ENCODE measurements at regions not wholly inside any gene's neighbourhood (a gene's known extent, or its start where the extent isn't known, plus 50 kb on each side); places are given as distances from the start of the nearest gene placed in this dataset.

DNA sequence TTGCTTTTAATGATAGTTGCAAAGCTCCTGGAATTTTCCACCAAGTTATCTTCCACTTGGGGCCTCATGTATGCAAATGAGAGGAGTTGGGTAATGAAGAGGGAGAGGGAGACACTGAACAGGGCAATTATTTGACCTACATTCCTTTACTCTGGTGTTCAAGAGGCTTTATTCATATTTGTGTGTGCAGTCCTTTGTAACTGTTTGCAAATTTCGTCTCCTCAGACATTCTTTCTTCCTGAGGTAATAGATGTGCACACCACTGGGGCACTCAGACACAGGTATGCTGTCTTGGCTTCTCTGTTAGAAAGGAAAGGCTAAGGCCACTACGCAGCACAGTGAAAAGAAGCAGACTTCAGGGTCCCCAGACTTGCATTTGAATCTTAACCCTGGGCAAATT, 189.7 kb upstream of the IL12A start:
- Histone ChIP-seq H3K9ac (ENCODE audit: low read depth in 2 of 2, low read length in 2 of 2) (no peak overlapping the region), H3K4me1 (no peaks in the 10 kb centered on the region)
- DNase-seq: no peak

GRCh38 chr3:159800434-159801155, 188.0 kb upstream of the IL12A start:
- Histone ChIP-seq H3K27ac (no peak overlapping the region), H3K4me1 (no peaks in the 10 kb centered on the region), H3K36me3 (no peaks in the 10 kb centered on the region), H3K4me3 (no peak overlapping the region), H3K9me3 (no peaks in the 10 kb centered on the region), H3K9ac (ENCODE audit: low read depth in 2 of 2, low read length in 2 of 2) (no peak overlapping the region), H3K27me3 (no peaks in the 10 kb centered on the region)
- no peak for DNase-seq
- intact Hi-C loops (cut with DNase I): loop anchor here (5.0 kb wide), 2 partner anchors 38 to 183 kb away; no protein-coding TSS in a partner anchor
- TF ChIP-seq, protein P1, sequence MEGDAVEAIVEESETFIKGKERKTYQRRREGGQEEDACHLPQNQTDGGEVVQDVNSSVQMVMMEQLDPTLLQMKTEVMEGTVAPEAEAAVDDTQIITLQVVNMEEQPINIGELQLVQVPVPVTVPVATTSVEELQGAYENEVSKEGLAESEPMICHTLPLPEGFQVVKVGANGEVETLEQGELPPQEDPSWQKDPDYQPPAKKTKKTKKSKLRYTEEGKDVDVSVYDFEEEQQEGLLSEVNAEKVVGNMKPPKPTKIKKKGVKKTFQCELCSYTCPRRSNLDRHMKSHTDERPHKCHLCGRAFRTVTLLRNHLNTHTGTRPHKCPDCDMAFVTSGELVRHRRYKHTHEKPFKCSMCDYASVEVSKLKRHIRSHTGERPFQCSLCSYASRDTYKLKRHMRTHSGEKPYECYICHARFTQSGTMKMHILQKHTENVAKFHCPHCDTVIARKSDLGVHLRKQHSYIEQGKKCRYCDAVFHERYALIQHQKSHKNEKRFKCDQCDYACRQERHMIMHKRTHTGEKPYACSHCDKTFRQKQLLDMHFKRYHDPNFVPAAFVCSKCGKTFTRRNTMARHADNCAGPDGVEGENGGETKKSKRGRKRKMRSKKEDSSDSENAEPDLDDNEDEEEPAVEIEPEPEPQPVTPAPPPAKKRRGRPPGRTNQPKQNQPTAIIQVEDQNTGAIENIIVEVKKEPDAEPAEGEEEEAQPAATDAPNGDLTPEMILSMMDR (IDR thresholded peaks at IDR 0.05): no peak

More for the DNA sequence above, 189.7 kb upstream of the IL12A start:
- TF ChIP-seq, protein P1 (IDR thresholded peaks at IDR 0.05): no peak
- intact Hi-C loops (cut with DNase I): no loop called here
- H3K27ac ChIP-seq: no peak overlapping the region
- H3K27me3 ChIP-seq: no peaks in the 10 kb centered on the region
- no peaks in the 10 kb centered on the region for H3K36me3 ChIP-seq
- H3K4me3 ChIP-seq: no peak overlapping the region
- H3K9me3 ChIP-seq: no peaks in the 10 kb centered on the region

- intact Hi-C loops (cut with DNase I): loop anchor here (5.0 kb wide), 2 partner anchors 41 to 186 kb away; no protein-coding TSS in a partner anchor
- Histone ChIP-seq H3K27ac (no peak overlapping the region), H3K4me3 (no peak overlapping the region), H3K27me3 (no peaks in the 10 kb centered on the region), H3K36me3 (no peaks in the 10 kb centered on the region), H3K9ac (ENCODE audit: low read depth in 2 of 2, low read length in 2 of 2) (no peak overlapping the region), H3K4me1 (no peaks in the 10 kb centered on the region), H3K9me3 (no peaks in the 10 kb centered on the region)
- no peak for DNase-seq
- TF ChIP-seq, protein P1 (IDR thresholded peaks at IDR 0.05): no peak
These were observed 185.8 kb upstream of the IL12A start for GRCh38 chr3:159802864-159803263.

GRCh38 chr3:159803459-159803858, 185.2 kb upstream of the IL12A start:
- intact Hi-C loops (cut with DNase I): loop anchor here (5.0 kb wide), 2 partner anchors 41 to 186 kb away; no protein-coding TSS in a partner anchor
- Histone ChIP-seq H3K4me1 (no peaks in the 10 kb centered on the region), H3K36me3 (no peaks in the 10 kb centered on the region), H3K27ac (no peak overlapping the region), H3K9ac (ENCODE audit: low read depth in 2 of 2, low read length in 2 of 2) (no peak overlapping the region), H3K27me3 (no peaks in the 10 kb centered on the region), H3K9me3 (no peaks in the 10 kb centered on the region), H3K4me3 (no peak overlapping the region)
- TF ChIP-seq, protein P1 (IDR thresholded peaks at IDR 0.05): no peak
- no peak for DNase-seq

DNA sequence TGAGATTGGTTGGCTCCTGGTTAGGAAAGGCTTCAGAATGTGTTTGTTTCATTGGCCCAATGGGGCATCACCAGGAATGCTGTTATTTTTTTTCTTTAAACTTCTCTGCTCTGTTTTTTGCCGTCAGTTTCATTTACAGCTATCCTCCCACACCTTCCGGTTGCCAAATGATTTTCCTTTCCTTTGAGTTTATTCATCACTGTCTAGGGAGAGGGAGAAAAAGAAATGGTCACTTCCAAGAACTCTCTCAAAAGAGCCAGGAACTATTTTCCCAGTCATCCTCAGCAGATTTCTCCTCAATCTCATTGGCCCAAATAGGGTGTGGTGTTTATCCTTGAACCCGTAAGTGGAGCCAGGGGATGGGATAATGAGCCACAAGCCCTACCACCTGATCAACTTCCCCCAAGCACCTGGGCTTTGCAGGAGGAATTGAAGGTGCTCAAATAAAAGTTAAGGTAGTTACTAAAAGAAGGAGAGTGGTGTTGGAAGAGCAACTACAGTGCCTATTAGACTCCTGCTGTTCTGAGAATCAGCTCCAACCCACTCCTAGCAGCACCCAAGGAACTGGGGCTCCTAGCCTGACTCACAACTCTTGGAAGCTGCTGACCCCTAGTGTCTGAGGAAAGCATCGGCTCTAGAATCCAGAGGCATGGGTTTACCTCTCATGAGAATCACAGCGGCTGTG, 183.8 kb upstream of the IL12A start:
- Histone ChIP-seq H3K4me3 (no peak overlapping the region), H3K36me3 (no peaks in the 10 kb centered on the region), H3K9ac (ENCODE audit: low read depth in 2 of 2, low read length in 2 of 2) (no peak overlapping the region), H3K4me1 (no peaks in the 10 kb centered on the region), H3K9me3 (no peaks in the 10 kb centered on the region), H3K27me3 (no peaks in the 10 kb centered on the region), H3K27ac (no peak overlapping the region)
- TF ChIP-seq, protein P1 (IDR thresholded peaks at IDR 0.05): peak; percentile 74
- peak; percentile 80 for DNase-seq
- intact Hi-C loops (cut with DNase I): loop anchor here (5.0 kb wide), 3 partner anchors 43 to 543 kb away; no protein-coding TSS in a partner anchor

Data from colonic mucosa (tissue), 4 donors.